Endothelial cell of umbilical vein (primary cell): ENCODE measurements at regions not wholly inside any gene's neighbourhood (a gene's known extent, or its start where the extent isn't known, plus 50 kb on each side); places are given as distances from the start of the nearest gene placed in this dataset.

Source experiments
- BruUV-seq: library from RNA; stranded (reverse); fragments of 400-500 nt; replicated peaks from 2 replicates; lab custom pipeline; 2021; lab: Mats Ljungman, UMichigan
- CTCF ChIA-PET: fragments of 300-600, 350-600 bp; sonication (Branson Sonifier 250); formaldehyde crosslinking; loops from one replicate; lab custom pipeline; 2021; ENCODE audit warnings: antibody characterized with exemption, inconsistent platforms; lab: Charles Lee
- POLR2A ChIA-PET: fragments of 300-600, 350-600 bp; sonication (Branson Sonifier 250); formaldehyde crosslinking; loops from one replicate; lab custom pipeline; 2021; ENCODE audit warnings: antibody characterized with exemption, inconsistent platforms; lab: Charles Lee
- DNase-seq: peaks from one replicate; pipeline ENCODE4 v3.0.0-alpha.2; 2011; ENCODE audit warnings: low read depth, low spot score
- FAIRE-seq: peaks from 2 replicates; lab custom pipeline; 2011; peaks lifted over from hg19 to GRCh38; lab: Jason Lieb, UNC
- H2AFZ ChIP-seq: 2 replicates; pipeline ENCODE4 v1.6.0; 2012; ENCODE audit warnings: low read depth, low read length, control low read depth, inconsistent platforms
- H3K27ac ChIP-seq: 2 replicates; pipeline ENCODE4 v1.5.1; 2011; ENCODE audit warnings: low read depth, mild to moderate bottlenecking, control low read depth, low read length, moderate library complexity; ENCODE audit not compliant: insufficient read depth
- H3K27me3 ChIP-seq, 2 experiments: 2 replicates each; pipeline versions ENCODE4 v1.6.0 to v1.6.1; 2011; ENCODE audit warnings: low read length in 2 of 2, mixed read lengths in 1 of 2; ENCODE audit not compliant: control insufficient read depth in 2 of 2, insufficient read depth in 2 of 2
- H3K36me3 ChIP-seq, 2 experiments: 2 replicates in 1 of 2; 3 replicates in 1 of 2; pipeline ENCODE4 v1.5.1; 2011; ENCODE audit warnings: low read length in 2 of 2, mild to moderate bottlenecking in 1 of 2, moderate library complexity in 1 of 2; ENCODE audit not compliant: control insufficient read depth in 2 of 2, insufficient read depth in 2 of 2; ENCODE audit errors: extremely low read depth in 1 of 2
- H3K4me1 ChIP-seq: 3 replicates; pipeline ENCODE4 v1.5.1; 2011; ENCODE audit warnings: mild to moderate bottlenecking, low read length; ENCODE audit not compliant: control insufficient read depth, insufficient read depth; ENCODE audit errors: extremely low read depth
- H3K4me2 ChIP-seq: 2 replicates; pipeline ENCODE4 v1.6.1; 2011; ENCODE audit warnings: low read length, control low read depth, mixed read lengths; ENCODE audit not compliant: insufficient read depth
- H3K4me3 ChIP-seq, 3 experiments: fragments of 200-600 bp in 1 of 3; sonication (generic), shearing (Covaris generic) in 1 of 3; replicated peaks in 1 of 3; 2 replicates each; pipeline ENCODE4 v1.5.1; 2011 to 2016; ENCODE audit warnings: control low read depth in 3 of 3, low read length in 3 of 3, mild to moderate bottlenecking in 2 of 3, inconsistent platforms in 1 of 3, low read depth in 1 of 3, moderate library complexity in 1 of 3; ENCODE audit not compliant: insufficient read depth in 1 of 3
- H3K79me2 ChIP-seq: 2 replicates; pipeline ENCODE4 v1.6.0; 2012; ENCODE audit warnings: low read length, inconsistent platforms; ENCODE audit not compliant: control insufficient read depth, insufficient read depth
- H3K9ac ChIP-seq: replicated peaks from 2 replicates; pipeline ENCODE3; 2011; ENCODE audit warnings: low read length, control low read depth; ENCODE audit not compliant: insufficient read depth; ENCODE audit errors: extremely low read depth
- H3K9me1 ChIP-seq: replicated peaks from 3 replicates; pipeline ENCODE4 v1.6.0; 2011; ENCODE audit warnings: mild to moderate bottlenecking, low read length; ENCODE audit not compliant: control insufficient read depth, insufficient read depth; ENCODE audit errors: extremely low read depth
- H3K9me3 ChIP-seq: replicated peaks from 2 replicates; pipeline ENCODE4 v1.5.1; 2012; ENCODE audit warnings: low read length, inconsistent platforms; ENCODE audit not compliant: control insufficient read depth, insufficient read depth
- H4K20me1 ChIP-seq: replicated peaks from 2 replicates; pipeline ENCODE3; 2011; ENCODE audit warnings: mild to moderate bottlenecking, low read length; ENCODE audit not compliant: control insufficient read depth, insufficient read depth; ENCODE audit errors: extremely low read depth
- CTCF ChIP-seq, 2 donors: IDR thresholded peaks; 1 replicate in 1 of 2; 2 replicates in 1 of 2; pipeline ENCODE4 v1.5.1; 2011; ENCODE audit warnings: low read length in 2 of 2, mild to moderate bottlenecking in 2 of 2, moderate library complexity in 2 of 2, control low read depth in 1 of 2, inconsistent platforms in 1 of 2, low read depth in 1 of 2; ENCODE audit not compliant: insufficient read depth in 1 of 2; ENCODE audit errors: extremely low read depth in 1 of 2
- EZH2 ChIP-seq: IDR thresholded peaks from 2 replicates; pipeline ENCODE4 v1.6.1; 2012; ENCODE audit warnings: borderline replicate concordance, low read depth, mild to moderate bottlenecking, moderate library complexity, low read length, inconsistent platforms; ENCODE audit not compliant: severe bottlenecking
- GATA2 ChIP-seq: IDR thresholded peaks from 2 replicates; pipeline ENCODE4 v1.7.0; 2011; ENCODE audit warnings: low read depth, mild to moderate bottlenecking, moderate library complexity, mixed read lengths, low read length; ENCODE audit not compliant: insufficient read length, insufficient read depth
- JUN ChIP-seq: IDR thresholded peaks from 2 replicates; pipeline ENCODE4 v1.6.1; 2011; ENCODE audit warnings: borderline replicate concordance, low read depth; ENCODE audit not compliant: insufficient read length, insufficient read depth
- MAX ChIP-seq: IDR thresholded peaks from 2 replicates; pipeline ENCODE4 v1.6.1; 2011; ENCODE audit not compliant: insufficient read depth, insufficient read length
- dilution Hi-C: fragments of 300-500 bp; cut with MboI; formaldehyde crosslinking; loops from one replicate; pipeline ENCODE4 v1.15.0; 2019; ENCODE audit warnings: low sequenced_read_pairs; ENCODE audit not compliant: extremely low pct_ligation_motif_present
- intact Hi-C: fragments of 100-400 bp; cut with micrococcal nuclease; formaldehyde crosslinking; loops from one replicate; pipeline ENCODE4 v1.10.0; 2022

GRCh38 chr2:120672526-120673204 lies 63.0 kb upstream of the GLI2 start:
- DNase-seq (no peak), FAIRE-seq (no peak)
- no peak overlapping the region for H3K27ac ChIP-seq
- TF ChIP-seq JUN (no peak), GATA2 (no peak), EZH2 (no peak), CTCF (IDR thresholded peaks at IDR 0.05; ENCODE audit: extremely low read depth in 1 of 2, insufficient read depth in 1 of 2, low read depth in 1 of 2, low read length in 2 of 2) (no peak), MAX (no peak)
- H4K20me1 ChIP-seq, result no peaks in the 10 kb centered on the region
- peaks cover 6 to 7% of the 10 kb centered on the region in 2 experiments for H3K27me3 ChIP-seq
- peaks cover 7% of the 10 kb centered on the region for H3K4me1 ChIP-seq
- no peaks in the 10 kb centered on the region for H3K9me3 ChIP-seq
- BruUV-seq, result no TSS peak
- H3K79me2 ChIP-seq, result no peaks in the 10 kb centered on the region
- no peaks in the 10 kb centered on the region for H3K9me1 ChIP-seq
- intact Hi-C loops (loop anchor here (10.0 kb wide), 1 partner anchor 228 kb away; no protein-coding TSS in a partner anchor), dilution Hi-C loops (no loop called here)
- POLR2A ChIA-PET, result no interaction called here
- H3K9ac ChIP-seq, result no peak overlapping the region
- no peak overlapping the region for H3K4me2 ChIP-seq
- no peak overlapping the region for H2AFZ ChIP-seq
- no peak overlapping the region for H3K4me3 ChIP-seq
- H3K36me3 ChIP-seq, result no peaks in the 10 kb centered on the region
- CTCF ChIA-PET, result interaction anchor here (0.8 to 2.4 kb wide), 5 partner anchors 9 to 359 kb away, joined by 3 to 9 read pairs (median 4); no protein-coding TSS in a partner anchor
